H1 (cell line): ENCODE measurements at regions not wholly inside any gene's neighbourhood (a gene's known extent, or its start where the extent isn't known, plus 50 kb on each side); places are given as distances from the start of the nearest gene placed in this dataset.

Source experiments
- ATF2 ChIP-seq: IDR thresholded peaks from 2 replicates; pipeline ENCODE4 v1.6.1; 2012; ENCODE audit warnings: low read length, inconsistent platforms
- CTCF ChIP-seq, 3 experiments: IDR thresholded peaks; 1 replicate in 2 of 3; 2 replicates in 1 of 3; pipeline versions ENCODE4 v1.5.1 to v1.6.1; 2011; ENCODE audit warnings: low read length in 3 of 3, mild to moderate bottlenecking in 3 of 3, inconsistent platforms in 2 of 3, low read depth in 1 of 3, moderate library complexity in 1 of 3; ENCODE audit not compliant: insufficient read depth in 1 of 3; ENCODE audit errors: control extremely low read depth in 1 of 3

DNA sequence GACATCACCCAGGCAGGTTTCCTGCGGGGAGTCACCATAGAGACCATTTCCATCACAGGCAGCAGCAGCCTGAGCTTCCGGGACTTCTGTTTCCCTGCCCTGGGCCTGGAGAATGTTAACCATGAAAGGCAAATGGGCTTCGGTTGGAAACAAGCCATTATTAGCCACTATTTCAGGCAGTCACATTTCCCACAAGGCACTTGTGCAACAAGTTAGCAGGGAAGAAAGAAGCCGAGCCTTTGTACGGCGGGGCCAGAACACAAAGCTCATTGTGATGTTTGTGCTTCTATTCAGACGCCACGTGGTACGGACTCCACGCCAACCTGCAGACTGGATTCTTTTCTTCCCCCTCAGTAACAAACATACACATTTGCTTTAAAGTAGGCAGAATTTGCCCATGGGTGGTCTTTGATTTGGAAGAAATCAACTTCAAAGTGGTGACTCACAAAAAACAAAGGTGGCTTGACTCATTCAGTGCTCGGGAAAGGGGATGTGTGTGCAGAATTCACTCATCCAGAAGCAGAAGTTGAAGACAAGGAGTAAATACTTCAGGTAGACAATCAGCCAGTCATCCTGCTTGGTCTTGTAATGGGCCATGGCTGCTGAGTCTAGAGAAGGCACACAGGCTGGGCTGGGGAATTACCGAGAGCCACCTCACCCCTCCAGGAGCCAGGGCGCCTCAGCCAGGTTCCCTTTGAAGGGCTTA, 154.2 kb upstream of the PRMT8 start (continued):
- TF ChIP-seq CTCF (IDR thresholded peaks at IDR 0.05; ENCODE audit: control extremely low read depth in 1 of 3, insufficient read depth in 1 of 3, low read depth in 1 of 3, low read length in 3 of 3) (no peak), ATF2 (no peak)
